Uterus (tissue), 3 donors: ENCODE measurements at regions not wholly inside any gene's neighbourhood (a gene's known extent, or its start where the extent isn't known, plus 50 kb on each side); places are given as distances from the start of the nearest gene placed in this dataset.
"Not testable (repeated sequence)": the region's sequence is repeated elsewhere in the genome, so short reads cannot be mapped to it uniquely, and the experiment has no call there.

Source experiments
- DNase-seq, 2 donors: peaks; one replicate each; pipeline ENCODE4 v3.0.0-alpha.2; 2019 to 2020
- H3K27ac ChIP-seq, 2 donors: fragments of 200-600 bp; sonication (generic); 1 replicate in 1 of 2; 2 replicates in 1 of 2; pipeline ENCODE4 v1.5.1; 2016 to 2018
- H3K27me3 ChIP-seq, 2 donors: fragments of 200-600 bp; sonication (generic); one replicate each; pipeline ENCODE4 v1.5.1; 2018 to 2019; ENCODE audit warnings: control low read depth in 1 of 2
- H3K36me3 ChIP-seq, 2 donors: fragments of 200-600 bp; sonication (generic); one replicate each; pipeline ENCODE4 v1.5.1; 2019; ENCODE audit warnings: control low read depth in 1 of 2
- H3K4me1 ChIP-seq, 2 donors: fragments of 200-600 bp; sonication (generic); one replicate each; pipeline ENCODE4 v1.5.1; 2018 to 2019; ENCODE audit warnings: control low read depth in 1 of 2
- H3K4me3 ChIP-seq, 2 donors: fragments of 200-600 bp; sonication (generic); 1 replicate in 1 of 2; 2 replicates in 1 of 2; pipeline ENCODE4 v1.5.1; 2018 to 2019; ENCODE audit warnings: mild to moderate bottlenecking in 1 of 2
- H3K9me3 ChIP-seq, 2 donors: fragments of 200-600 bp; sonication (generic); one replicate each; pipeline ENCODE4 v1.5.1; 2019; ENCODE audit warnings: control low read depth in 1 of 2
- POLR2A ChIP-seq, 2 donors: fragments of 450-650 bp; IDR thresholded peaks; one replicate each; pipeline ENCODE4 v1.6.1; 2016; ENCODE audit warnings: antibody characterized with exemption in 2 of 2, mild to moderate bottlenecking in 1 of 2, moderate library complexity in 1 of 2
- intact Hi-C: fragments of 100-400 bp; cut with DNase I; formaldehyde crosslinking; loops from one replicate; pipeline ENCODE4 v1.15.1; 2023; ENCODE audit warnings: low total_unique reads
- TF ChIP-seq, protein P1 (sequence below), 4 experiments: fragments of 200-600 bp in 2 of 4; fragments of 450-650 bp in 2 of 4; sonication (generic) in 2 of 4; IDR thresholded peaks; one replicate each; pipeline ENCODE4 v1.5.1; 2016 to 2019; ENCODE audit warnings: antibody characterized with exemption in 4 of 4, mild to moderate bottlenecking in 2 of 4, moderate library complexity in 1 of 4
- donor health status: DM: yes; HTN: yes; CAD: no.

DNA sequence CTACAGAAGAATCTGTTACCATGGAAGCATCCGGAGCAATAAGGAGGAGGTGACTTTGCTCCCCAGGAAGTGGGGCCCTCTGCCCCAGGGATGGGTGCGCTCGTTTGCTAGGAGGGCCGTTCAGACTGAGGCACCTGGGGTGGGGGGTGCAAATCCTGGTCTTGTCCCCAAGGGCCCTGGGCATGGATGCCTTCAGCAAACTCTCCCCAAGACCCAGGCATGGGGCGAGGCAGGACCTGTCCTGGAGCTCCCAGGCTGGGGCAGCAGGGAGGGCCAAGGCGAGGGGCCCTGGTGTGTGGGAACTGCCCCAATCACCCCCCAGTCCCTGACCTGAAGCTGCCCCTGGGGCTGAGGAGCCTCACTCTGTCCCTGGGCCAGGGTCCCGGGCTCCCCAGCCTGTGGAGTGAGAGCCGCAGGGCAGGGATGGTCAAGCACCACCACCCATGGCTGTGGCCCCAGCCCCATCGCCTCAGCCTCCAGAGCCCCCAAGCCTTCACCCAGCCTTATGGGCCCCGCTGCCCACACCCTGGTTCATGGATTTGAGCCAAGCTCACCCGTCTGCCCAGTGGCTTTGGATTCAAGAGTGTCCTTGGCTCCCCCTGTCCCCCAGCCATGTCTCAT, 240.6 kb upstream of the SGCG start:
- intact Hi-C loops = loop anchor here (5.0 kb wide), 1 partner anchor 1427 kb away; no protein-coding TSS in a partner anchor
- no peak for TF ChIP-seq POLR2A (IDR thresholded peaks at IDR 0.05)
- TF ChIP-seq, protein P1, sequence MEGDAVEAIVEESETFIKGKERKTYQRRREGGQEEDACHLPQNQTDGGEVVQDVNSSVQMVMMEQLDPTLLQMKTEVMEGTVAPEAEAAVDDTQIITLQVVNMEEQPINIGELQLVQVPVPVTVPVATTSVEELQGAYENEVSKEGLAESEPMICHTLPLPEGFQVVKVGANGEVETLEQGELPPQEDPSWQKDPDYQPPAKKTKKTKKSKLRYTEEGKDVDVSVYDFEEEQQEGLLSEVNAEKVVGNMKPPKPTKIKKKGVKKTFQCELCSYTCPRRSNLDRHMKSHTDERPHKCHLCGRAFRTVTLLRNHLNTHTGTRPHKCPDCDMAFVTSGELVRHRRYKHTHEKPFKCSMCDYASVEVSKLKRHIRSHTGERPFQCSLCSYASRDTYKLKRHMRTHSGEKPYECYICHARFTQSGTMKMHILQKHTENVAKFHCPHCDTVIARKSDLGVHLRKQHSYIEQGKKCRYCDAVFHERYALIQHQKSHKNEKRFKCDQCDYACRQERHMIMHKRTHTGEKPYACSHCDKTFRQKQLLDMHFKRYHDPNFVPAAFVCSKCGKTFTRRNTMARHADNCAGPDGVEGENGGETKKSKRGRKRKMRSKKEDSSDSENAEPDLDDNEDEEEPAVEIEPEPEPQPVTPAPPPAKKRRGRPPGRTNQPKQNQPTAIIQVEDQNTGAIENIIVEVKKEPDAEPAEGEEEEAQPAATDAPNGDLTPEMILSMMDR (IDR thresholded peaks at IDR 0.05) = no peak
- Histone ChIP-seq H3K27ac (no peak overlapping the region), H3K4me3 (no peak overlapping the region), H3K9me3 (no peaks in the 10 kb centered on the region), H3K27me3 (no peaks in the 10 kb centered on the region), H3K4me1 (no peaks in the 10 kb centered on the region), H3K36me3 (no peaks in the 10 kb centered on the region)
- DNase-seq = no peak

DNA sequence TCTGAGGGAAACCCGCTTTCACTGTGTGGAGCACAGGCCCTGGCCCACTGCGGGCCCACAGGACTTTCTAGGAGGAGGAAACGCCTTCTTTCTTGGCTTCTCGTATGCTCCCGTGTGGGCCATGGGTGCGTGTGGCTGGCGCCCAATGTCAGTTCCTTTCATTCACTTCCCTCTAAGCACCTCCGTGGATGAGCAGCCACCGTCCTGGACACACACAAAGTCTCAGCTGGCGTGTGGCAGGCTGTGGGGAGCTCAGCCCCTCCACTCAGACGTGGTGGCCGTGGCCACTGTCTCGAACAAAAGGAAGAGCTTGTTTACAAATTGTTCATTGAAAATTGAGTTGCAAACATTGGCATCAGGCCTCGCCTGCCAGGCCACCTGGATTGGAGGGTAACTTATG, 240.0 kb upstream of the SGCG start:
- Histone ChIP-seq H3K4me1 (no peaks in the 10 kb centered on the region), H3K27me3 (no peaks in the 10 kb centered on the region), H3K4me3 (no peak overlapping the region), H3K9me3 (no peaks in the 10 kb centered on the region), H3K36me3 (no peaks in the 10 kb centered on the region), H3K27ac (no peak overlapping the region)
- TF ChIP-seq POLR2A (IDR thresholded peaks at IDR 0.05) = no peak
- TF ChIP-seq, protein P1 (IDR thresholded peaks at IDR 0.05) = no peak
- intact Hi-C loops = loop anchor here (5.0 kb wide), 1 partner anchor 1427 kb away; no protein-coding TSS in a partner anchor
- no peak for DNase-seq

DNA sequence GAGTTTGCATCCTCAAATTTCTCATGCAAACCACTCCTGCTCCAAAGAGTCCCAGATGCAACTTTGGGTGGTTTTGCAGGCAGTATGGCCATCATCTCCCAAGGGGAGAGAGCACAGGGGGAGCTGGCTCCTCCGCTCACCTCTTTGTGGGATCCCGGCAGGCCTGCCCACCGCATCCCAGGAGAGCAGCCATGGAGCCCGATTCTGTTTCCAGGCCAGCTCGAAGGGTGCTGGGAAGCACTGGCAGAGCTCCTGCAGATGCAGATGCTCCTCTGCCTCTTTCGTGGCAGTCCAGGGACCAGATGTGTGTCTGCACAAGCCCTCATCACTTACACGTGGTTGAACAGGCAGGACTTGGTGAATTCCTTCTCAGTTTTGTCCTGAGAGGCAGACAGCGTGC, 239.3 kb upstream of the SGCG start:
- intact Hi-C loops = loop anchor here (5.0 kb wide), 1 partner anchor 1426 kb away; no protein-coding TSS in a partner anchor

DNA sequence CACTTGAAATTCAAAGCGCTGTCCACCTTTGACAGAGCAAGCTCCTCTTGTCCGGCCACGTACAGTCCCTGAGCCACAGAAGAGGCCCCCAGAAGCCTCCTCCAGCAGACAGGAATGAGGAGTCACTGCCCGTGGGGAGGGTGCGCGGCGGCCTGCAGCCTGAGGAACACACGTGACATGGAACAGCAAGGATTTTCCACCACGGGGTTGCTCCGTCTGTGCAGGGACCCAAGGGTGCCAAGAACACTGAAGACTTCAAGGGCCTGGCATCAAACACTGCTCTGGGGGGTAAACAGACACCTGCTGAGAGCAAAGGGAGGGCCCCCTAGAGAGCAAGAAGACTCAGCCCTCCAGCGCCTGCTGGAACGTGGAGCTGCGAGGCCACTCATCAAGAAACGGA, 237.9 kb upstream of the SGCG start:
- not testable (repeated sequence) for H3K36me3 ChIP-seq, H3K9me3 ChIP-seq, H3K27ac ChIP-seq, H3K4me1 ChIP-seq, H3K27me3 ChIP-seq, H3K4me3 ChIP-seq, DNase-seq
- intact Hi-C loops = loop anchor here (5.0 kb wide), 1 partner anchor 1424 kb away; no protein-coding TSS in a partner anchor

More for the DNA sequence above, 239.3 kb upstream of the SGCG start:
- H3K4me3 ChIP-seq, H3K36me3 ChIP-seq, H3K4me1 ChIP-seq, DNase-seq, H3K27me3 ChIP-seq, H3K9me3 ChIP-seq, H3K27ac ChIP-seq: not testable (repeated sequence)

DNA sequence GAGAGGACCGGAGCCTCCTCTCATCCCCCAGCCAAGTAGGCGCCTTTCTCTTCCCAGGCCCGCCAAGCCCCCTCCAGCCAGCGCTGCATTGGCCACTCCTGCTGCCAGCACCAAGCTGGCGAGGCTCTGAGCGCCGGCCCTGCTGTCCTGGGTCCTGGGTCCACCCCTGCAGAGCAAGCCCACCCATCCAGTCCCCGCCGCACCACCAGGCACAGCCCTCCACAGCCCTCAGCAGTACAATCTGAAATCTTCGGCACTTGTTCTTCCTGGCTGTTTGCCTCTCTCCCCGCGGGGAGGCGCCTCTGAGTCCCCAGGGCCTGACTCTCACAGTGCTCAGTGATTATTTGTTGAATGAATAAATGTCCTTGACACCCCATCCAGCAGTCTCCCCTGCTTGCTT, 236.4 kb upstream of the SGCG start:
- Histone ChIP-seq H3K36me3 (no peaks in the 10 kb centered on the region), H3K27me3 (no peaks in the 10 kb centered on the region), H3K27ac (no peak overlapping the region), H3K4me3 (no peak overlapping the region), H3K9me3 (no peaks in the 10 kb centered on the region), H3K4me1 (no peaks in the 10 kb centered on the region)
- intact Hi-C loops = loop anchor here (5.0 kb wide), 1 partner anchor 1423 kb away; no protein-coding TSS in a partner anchor
- TF ChIP-seq POLR2A (IDR thresholded peaks at IDR 0.05) = no peak
- TF ChIP-seq, protein P1 (IDR thresholded peaks at IDR 0.05) = no peak
- no peak for DNase-seq

DNA sequence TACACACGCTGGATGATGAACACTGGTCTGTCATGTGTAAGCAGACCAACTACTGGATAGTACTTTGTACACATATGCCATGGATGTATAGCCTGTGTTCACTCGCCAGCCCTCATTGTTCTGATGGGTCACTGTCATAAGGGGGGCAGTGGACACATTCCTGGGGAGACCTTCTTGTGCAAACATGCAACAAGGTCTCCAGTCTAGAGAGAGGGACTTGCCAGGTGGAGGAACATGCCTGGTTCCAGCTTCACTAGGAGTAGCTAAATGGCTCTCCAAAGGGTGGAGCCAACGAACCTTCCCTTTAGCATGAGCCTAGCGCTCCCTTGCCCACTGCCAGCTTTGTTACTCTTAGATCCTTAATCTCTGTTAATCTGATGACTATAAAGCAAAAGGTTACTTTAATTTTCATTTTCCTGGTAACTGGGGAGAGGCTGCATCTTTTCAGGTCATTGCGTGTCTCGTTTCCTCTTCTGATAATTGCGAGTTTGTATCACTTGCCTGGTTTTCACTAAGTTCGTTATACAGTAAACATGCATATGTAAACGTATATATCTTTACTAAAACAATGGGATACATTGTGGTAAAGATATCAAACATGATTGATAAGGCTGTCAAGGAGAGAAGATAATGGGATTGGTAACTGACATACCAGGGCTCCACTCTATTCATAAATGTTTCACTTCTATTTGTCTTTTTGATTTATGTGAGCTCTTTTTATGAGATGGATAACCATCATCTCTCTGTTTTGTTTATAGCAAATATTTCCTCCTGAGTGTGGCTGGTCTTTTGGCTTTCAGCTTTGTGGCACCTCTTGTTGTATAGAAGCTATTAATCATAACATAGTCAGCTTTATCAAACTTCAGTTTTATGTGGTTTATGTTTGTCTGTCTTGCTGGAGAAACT, 235.2 kb upstream of the SGCG start:
- Histone ChIP-seq H3K4me3 (no peak overlapping the region), H3K9me3 (no peaks in the 10 kb centered on the region), H3K27me3 (no peaks in the 10 kb centered on the region), H3K27ac (no peak overlapping the region), H3K36me3 (no peaks in the 10 kb centered on the region), H3K4me1 (no peaks in the 10 kb centered on the region)
- DNase-seq = no peak
- TF ChIP-seq, protein P1 (IDR thresholded peaks at IDR 0.05) = no peak
- TF ChIP-seq POLR2A (IDR thresholded peaks at IDR 0.05) = no peak
- intact Hi-C loops = no loop called here
